ENCODE measurements at regions not wholly inside any gene's neighbourhood (a gene's known extent, or its start where the extent isn't known, plus 50 kb on each side); places are given as distances from the start of the nearest gene placed in this dataset.

DNA sequence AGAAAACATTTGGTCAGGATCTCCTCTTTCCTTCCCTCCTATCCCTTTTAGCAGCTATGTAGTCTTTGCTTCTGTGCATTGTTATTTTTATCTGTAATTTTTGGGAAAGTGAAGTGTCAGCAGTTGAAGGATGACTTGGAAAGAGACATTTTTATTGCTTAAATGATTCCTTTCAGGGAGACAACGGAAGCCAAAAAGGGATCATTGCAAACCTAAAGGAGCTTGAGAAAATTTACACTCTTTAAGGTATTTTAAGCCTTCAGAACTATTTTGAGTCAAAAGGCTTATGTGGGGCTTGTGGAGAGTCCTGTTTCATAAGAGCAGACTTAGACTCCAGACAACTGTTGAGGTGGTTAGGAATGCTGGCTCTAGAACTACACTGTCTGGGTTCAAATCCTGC, 281.6 kb downstream of the KIF4B start:
- Histone ChIP-seq H3K9me3 (peaks cover 0 to 5% (median 0%) of the 10 kb centered on the region in 8 donors), H3K27me3 (replicated peaks in 1 of 7) (no peaks in the 10 kb centered on the region), H3K4me3 (no peak overlapping the region), H3K27ac (no peak overlapping the region), H3K4me1 (no peaks in the 10 kb centered on the region), H3K36me3 (no peaks in the 10 kb centered on the region)
- intact Hi-C loops (cut with DNase I; ENCODE audit: low total_unique reads): no loop called here
- TF ChIP-seq POLR2A (IDR thresholded peaks at IDR 0.05): no peak
- WGBS, 5 donors: 47 to 69% (median 53%) methylated on average over 1 of the region's 1 CpG
- DNase-seq: no peak

DNA sequence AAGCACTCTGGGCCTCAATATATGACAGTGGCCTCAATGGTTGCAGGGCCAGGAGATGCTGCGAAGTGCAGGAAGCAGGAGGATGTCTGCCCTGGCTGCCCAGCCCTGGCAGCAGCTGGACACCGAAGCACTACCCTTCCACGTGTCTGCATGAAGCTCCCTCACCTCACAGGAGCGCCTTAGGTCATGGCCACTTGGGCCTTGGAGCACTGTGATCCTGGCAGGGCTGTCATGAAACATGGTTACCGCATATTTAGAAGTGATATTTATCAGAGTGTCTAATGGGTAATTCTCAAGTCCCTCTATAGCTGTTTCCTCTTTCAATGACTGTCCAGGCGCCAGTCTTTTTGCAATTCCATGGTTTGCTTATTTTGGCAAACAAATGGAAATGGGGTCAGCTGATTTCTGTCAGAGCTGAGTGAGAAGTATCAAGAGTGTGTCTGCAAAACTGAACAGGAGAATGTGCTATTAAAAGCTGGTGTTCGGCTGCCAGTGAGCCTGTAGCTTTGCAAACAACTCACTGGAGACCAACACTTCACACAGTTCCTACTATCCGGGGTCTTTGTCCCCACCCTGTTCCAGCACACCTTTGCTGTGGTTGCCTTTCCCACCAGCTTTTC, 285.9 kb downstream of the KIF4B start:
- no peak overlapping the region for H3K4me3 ChIP-seq
- H3K36me3 ChIP-seq: no peaks in the 10 kb centered on the region
- no peak for DNase-seq
- WGBS, 5 donors: 53 to 83% (median 68%) methylated on average over 8 of the region's 8 CpGs
- no peaks in the 10 kb centered on the region for H3K27me3 ChIP-seq (replicated peaks in 1 of 7)
- no peak for TF ChIP-seq POLR2A (IDR thresholded peaks at IDR 0.05)
- TF ChIP-seq POLR2AphosphoS5 (IDR thresholded peaks at IDR 0.05): no peak
- TF ChIP-seq, protein P1, sequence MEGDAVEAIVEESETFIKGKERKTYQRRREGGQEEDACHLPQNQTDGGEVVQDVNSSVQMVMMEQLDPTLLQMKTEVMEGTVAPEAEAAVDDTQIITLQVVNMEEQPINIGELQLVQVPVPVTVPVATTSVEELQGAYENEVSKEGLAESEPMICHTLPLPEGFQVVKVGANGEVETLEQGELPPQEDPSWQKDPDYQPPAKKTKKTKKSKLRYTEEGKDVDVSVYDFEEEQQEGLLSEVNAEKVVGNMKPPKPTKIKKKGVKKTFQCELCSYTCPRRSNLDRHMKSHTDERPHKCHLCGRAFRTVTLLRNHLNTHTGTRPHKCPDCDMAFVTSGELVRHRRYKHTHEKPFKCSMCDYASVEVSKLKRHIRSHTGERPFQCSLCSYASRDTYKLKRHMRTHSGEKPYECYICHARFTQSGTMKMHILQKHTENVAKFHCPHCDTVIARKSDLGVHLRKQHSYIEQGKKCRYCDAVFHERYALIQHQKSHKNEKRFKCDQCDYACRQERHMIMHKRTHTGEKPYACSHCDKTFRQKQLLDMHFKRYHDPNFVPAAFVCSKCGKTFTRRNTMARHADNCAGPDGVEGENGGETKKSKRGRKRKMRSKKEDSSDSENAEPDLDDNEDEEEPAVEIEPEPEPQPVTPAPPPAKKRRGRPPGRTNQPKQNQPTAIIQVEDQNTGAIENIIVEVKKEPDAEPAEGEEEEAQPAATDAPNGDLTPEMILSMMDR (IDR thresholded peaks at IDR 0.05 in 8 of 11, conservative IDR thresholded peaks at IDR 0.05 in 3 of 11): no peak
- H3K9me3 ChIP-seq: peaks cover 0 to 5% (median 0%) of the 10 kb centered on the region in 8 donors
- H3K27ac ChIP-seq: no peak overlapping the region
- no peaks in the 10 kb centered on the region for H3K4me1 ChIP-seq
- intact Hi-C loops (cut with DNase I; ENCODE audit: low total_unique reads): no loop called here

DNA sequence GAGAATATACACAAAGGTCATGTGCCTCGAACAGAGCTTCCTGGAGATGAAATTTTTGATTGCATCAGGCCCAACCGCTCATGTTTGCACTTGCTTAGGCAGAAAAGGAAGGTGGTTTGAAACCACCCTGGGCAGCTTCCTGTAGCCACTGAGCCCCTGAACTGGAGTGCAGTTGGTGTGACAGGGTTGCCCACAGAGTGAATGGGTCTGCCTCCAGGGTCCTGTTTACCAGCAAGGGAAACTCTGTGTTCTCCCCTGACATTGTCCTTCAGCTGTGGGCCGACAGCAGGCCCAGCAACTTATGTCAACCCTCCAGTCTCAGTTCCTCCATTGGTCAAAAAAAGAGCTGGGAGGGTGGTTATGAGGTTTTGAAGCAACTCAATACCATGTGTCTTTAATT, 289.6 kb downstream of the KIF4B start:
- H3K27ac ChIP-seq: no peak overlapping the region
- DNase-seq: no peak
- WGBS, 5 donors: 25 to 31% (median 28%) methylated on average over 2 to 3 of the region's 3 CpGs
- H3K36me3 ChIP-seq: no peaks in the 10 kb centered on the region
- H3K4me1 ChIP-seq: no peaks in the 10 kb centered on the region
- no peak overlapping the region for H3K4me3 ChIP-seq
- H3K27me3 ChIP-seq (replicated peaks in 1 of 7): no peaks in the 10 kb centered on the region
- TF ChIP-seq, protein P1 (IDR thresholded peaks at IDR 0.05 in 8 of 11, conservative IDR thresholded peaks at IDR 0.05 in 3 of 11): no peak
- TF ChIP-seq POLR2AphosphoS5 (IDR thresholded peaks at IDR 0.05): no peak
- TF ChIP-seq POLR2A (IDR thresholded peaks at IDR 0.05): no peak
- H3K9me3 ChIP-seq: peaks cover 0 to 4% (median 0%) of the 10 kb centered on the region in 8 donors
- intact Hi-C loops (cut with DNase I; ENCODE audit: low total_unique reads): no loop called here

DNA sequence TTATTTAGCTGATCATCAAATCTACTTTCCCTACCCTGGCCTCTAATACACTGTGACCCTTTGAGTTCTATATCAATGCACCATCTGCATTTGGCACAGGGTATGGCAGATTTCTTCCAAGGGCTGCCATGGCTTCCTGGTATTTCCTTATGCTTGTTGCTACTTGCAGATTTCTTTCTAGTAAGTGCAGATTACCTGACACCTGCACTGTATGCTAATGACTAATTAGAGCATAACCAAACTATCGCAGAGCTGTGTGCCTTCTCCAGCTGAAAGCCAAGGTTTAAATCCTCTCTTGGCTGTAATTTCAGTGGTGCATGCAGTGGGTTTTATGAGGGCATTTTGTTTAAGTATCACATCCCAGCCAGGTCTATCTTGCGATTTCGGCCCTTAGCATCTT, 293.7 kb downstream of the KIF4B start:
- WGBS, 5 donors: 91 to 96% (median 93%) methylated on average over 3 of the region's 3 CpGs
- H3K4me3 ChIP-seq: no peak overlapping the region
- no peak for DNase-seq
- no peaks in the 10 kb centered on the region for H3K9me3 ChIP-seq
- H3K36me3 ChIP-seq: no peaks in the 10 kb centered on the region
- no peaks in the 10 kb centered on the region for H3K27me3 ChIP-seq (replicated peaks in 1 of 7)
- no peaks in the 10 kb centered on the region for H3K4me1 ChIP-seq
- H3K27ac ChIP-seq: no peak overlapping the region
- intact Hi-C loops (cut with DNase I; ENCODE audit: low total_unique reads): no loop called here
- TF ChIP-seq, protein P1 (IDR thresholded peaks at IDR 0.05 in 8 of 11, conservative IDR thresholded peaks at IDR 0.05 in 3 of 11): no peak
- TF ChIP-seq POLR2A (IDR thresholded peaks at IDR 0.05): no peak
- TF ChIP-seq POLR2AphosphoS5 (IDR thresholded peaks at IDR 0.05): no peak

DNA sequence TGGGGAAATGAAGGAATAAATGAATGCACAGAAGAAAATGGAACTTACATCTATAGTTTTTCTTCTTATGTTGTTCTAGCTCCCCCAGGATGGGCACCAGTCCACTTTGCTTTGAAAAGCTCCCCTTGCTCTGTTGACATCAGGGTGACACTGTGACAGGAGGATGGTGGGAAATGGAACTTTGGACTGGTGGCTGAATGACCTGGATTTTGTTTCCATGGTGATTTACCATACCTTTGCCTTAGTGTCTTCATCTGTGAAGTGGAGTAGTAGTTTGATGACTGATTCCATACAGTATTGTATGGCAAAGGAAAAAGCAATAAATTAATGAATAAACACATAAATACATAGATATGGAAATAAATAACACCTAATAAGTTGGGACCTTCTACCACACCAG, 294.7 kb downstream of the KIF4B start:
- H3K27ac ChIP-seq: no peak overlapping the region
- no peaks in the 10 kb centered on the region for H3K4me1 ChIP-seq
- no peak for TF ChIP-seq POLR2A (IDR thresholded peaks at IDR 0.05)
- TF ChIP-seq, protein P1 (IDR thresholded peaks at IDR 0.05 in 8 of 11, conservative IDR thresholded peaks at IDR 0.05 in 3 of 11): no peak
- no peak for TF ChIP-seq POLR2AphosphoS5 (IDR thresholded peaks at IDR 0.05)
- H3K9me3 ChIP-seq: no peaks in the 10 kb centered on the region
- no peak for DNase-seq
- intact Hi-C loops (cut with DNase I; ENCODE audit: low total_unique reads): no loop called here
- no peaks in the 10 kb centered on the region for H3K36me3 ChIP-seq
- no peak overlapping the region for H3K4me3 ChIP-seq
- no peaks in the 10 kb centered on the region for H3K27me3 ChIP-seq (replicated peaks in 1 of 7)

Data from spleen (tissue), 11 donors.